C4-2B (cell line): ENCODE measurements at regions not wholly inside any gene's neighbourhood (a gene's known extent, or its start where the extent isn't known, plus 50 kb on each side); places are given as distances from the start of the nearest gene placed in this dataset.
"Not testable (repeated sequence)": the region's sequence is repeated elsewhere in the genome, so short reads cannot be mapped to it uniquely, and the experiment has no call there.

Source experiments
- H3K27ac ChIP-seq: fragments of 450-650 bp; 2 replicates; pipeline ENCODE4 v1.5.1; 2017
- ZFX ChIP-seq: fragments of 450-650 bp; IDR thresholded peaks from 2 replicates; pipeline ENCODE4 v1.6.1; 2017
- TF ChIP-seq, protein P1 (sequence below): fragments of 450-650 bp; conservative IDR thresholded peaks from 2 replicates; pipeline ENCODE4 v1.5.1; 2017; ENCODE audit warnings: mild to moderate bottlenecking

DNA sequence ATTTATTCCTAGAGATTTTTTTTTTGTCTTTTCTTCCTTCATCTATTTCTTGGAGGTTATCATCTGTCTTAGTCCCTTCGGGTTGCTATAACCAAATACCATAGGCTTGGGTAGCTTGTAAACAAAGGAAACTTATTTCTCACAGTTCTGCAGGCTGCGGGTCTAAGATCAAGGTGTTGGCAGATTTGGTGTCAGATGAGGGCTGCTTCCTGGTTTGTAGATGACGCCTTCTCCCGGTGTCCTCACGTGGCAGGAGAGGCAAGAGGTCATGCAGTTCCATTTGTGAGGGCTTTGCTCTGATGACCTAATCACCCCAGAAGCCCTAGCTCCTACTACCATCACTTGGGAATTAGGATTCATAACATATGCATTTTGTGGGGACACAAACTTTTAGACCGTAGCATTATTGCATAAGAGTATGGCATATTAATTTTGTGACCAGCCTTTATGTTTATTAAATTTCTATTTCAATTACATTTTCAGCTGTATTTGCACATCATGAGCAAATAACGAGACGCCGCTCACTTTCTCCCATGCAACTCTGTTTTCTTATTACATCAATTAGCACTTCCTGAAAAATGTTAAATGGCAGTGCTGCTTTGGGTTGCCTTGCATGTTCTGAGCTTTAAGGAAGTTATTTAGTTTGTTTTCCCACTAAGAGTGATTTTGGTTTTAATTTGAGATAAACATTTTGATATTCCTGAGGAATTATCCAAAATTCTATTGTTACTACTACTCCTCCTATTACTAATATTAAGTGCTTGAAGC lies 246.4 kb upstream of the HDAC4 start:
- no peak for TF ChIP-seq ZFX
- TF ChIP-seq, protein P1, sequence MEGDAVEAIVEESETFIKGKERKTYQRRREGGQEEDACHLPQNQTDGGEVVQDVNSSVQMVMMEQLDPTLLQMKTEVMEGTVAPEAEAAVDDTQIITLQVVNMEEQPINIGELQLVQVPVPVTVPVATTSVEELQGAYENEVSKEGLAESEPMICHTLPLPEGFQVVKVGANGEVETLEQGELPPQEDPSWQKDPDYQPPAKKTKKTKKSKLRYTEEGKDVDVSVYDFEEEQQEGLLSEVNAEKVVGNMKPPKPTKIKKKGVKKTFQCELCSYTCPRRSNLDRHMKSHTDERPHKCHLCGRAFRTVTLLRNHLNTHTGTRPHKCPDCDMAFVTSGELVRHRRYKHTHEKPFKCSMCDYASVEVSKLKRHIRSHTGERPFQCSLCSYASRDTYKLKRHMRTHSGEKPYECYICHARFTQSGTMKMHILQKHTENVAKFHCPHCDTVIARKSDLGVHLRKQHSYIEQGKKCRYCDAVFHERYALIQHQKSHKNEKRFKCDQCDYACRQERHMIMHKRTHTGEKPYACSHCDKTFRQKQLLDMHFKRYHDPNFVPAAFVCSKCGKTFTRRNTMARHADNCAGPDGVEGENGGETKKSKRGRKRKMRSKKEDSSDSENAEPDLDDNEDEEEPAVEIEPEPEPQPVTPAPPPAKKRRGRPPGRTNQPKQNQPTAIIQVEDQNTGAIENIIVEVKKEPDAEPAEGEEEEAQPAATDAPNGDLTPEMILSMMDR, result no peak
- no peak overlapping the region for H3K27ac ChIP-seq

DNA sequence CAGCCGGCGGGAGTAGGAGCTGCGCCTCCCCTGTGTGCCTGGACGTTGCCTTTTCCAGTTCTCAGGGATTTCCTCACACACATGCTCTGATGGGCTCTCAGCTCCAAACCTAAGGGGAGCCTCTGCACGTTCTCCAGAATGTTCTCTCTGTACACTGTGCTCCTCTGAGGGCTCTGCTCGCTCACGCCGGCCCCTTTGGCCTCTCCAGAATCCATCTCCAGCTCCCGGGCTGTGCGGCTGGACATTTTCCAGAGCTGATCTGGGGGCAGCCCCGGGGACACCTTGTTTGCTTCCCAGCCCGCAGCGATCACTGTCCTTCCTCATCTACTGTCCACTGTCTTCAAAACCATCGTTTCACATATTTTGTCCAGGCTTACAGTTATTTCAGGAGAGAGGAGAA lies 245.4 kb upstream of the HDAC4 start:
- no peak for TF ChIP-seq ZFX
- TF ChIP-seq, protein P1, result no peak

DNA sequence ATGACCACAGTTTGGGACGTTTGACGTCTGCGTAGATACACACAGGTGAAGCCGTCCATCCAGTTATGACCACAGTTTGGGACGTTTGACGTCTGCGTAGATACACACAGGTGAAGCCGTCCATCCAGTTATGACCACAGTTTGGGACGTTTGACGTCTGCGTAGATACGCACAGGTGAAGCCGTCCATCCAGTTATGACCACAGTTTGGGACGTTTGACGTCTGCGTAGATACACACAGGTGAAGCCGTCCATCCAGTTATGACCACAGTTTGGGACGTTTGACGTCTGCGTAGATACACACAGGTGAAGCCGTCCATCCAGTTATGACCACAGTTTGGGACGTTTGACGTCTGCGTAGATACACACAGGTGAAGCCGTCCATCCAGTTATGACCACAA lies 243.8 kb upstream of the HDAC4 start:
- H3K27ac ChIP-seq, result not testable (repeated sequence)

More for the DNA sequence above, 245.4 kb upstream of the HDAC4 start:
- no peak overlapping the region for H3K27ac ChIP-seq

DNA sequence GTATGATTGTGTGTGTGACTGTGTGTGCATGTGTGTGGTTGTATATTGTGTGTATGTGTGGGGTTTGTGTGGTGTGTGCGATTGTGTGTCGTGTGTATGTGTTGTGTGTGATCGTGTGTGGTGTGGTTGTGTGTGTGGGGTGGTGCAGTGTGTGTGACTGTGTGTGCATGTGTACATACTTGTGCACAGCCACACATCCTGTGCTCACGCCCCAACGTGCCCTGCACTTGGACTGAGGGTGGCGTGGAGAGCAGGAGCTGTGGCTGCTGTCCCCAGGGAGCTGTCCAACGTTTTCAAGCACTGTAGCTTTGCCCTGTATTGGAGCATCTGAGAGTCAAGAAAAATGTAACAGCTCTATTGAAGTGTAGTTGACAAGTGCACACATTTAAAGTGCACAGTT lies 243.2 kb upstream of the HDAC4 start:
- TF ChIP-seq, protein P1, result no peak

DNA sequence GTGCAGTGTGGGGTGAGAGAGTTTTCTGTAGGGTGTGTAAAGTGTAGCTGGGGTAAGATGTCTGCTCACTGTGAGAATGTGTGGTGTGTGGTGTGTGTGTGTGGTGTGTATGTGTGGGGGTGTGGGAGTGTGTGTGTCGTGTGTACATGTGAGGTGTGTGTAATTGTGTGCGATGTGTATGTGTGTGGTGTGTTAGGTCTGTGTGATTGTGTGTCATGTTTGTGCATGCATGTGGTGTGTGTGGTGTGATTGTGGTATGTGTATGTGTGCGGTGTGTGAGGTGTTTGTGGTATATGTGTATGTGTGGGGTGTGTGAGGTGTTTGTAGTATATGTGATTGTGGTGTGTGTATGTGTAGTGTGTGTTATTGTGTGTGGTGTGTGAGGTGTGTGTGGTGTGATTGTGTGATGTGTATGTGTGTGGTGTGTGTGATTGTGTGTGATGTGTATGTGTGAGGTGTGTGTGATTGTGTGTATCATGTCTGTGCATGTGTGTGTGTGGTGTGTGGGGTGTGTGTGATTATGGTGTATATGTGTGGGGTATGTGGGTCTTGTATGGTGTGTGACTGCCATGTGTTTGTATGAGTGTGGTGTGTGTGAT lies 241.7 kb upstream of the HDAC4 start:
- TF ChIP-seq ZFX, result no peak
- TF ChIP-seq, protein P1, result no peak
- no peak overlapping the region for H3K27ac ChIP-seq

More for the DNA sequence above, 243.2 kb upstream of the HDAC4 start:
- no peak overlapping the region for H3K27ac ChIP-seq

DNA sequence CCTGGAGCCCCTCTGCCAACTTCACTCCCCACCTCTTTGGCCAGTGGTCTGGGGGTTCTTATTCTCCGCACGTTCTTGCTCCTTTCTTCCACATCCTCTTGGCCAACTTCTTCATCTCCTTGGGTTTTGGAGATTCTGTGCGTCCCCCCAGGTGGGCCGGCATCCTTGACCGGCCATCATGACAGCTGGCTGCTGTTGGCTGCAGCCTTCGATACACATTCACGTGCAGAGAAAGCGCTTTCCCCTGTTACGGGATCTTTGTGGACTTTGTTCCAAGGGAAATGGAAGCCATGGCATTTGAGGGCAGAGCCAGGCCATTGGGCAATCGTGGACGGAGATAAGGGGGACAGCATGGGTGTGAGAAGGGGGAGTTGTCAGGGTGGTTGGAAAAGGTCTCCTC lies 241.1 kb upstream of the HDAC4 start:
- not testable (repeated sequence) for H3K27ac ChIP-seq

DNA sequence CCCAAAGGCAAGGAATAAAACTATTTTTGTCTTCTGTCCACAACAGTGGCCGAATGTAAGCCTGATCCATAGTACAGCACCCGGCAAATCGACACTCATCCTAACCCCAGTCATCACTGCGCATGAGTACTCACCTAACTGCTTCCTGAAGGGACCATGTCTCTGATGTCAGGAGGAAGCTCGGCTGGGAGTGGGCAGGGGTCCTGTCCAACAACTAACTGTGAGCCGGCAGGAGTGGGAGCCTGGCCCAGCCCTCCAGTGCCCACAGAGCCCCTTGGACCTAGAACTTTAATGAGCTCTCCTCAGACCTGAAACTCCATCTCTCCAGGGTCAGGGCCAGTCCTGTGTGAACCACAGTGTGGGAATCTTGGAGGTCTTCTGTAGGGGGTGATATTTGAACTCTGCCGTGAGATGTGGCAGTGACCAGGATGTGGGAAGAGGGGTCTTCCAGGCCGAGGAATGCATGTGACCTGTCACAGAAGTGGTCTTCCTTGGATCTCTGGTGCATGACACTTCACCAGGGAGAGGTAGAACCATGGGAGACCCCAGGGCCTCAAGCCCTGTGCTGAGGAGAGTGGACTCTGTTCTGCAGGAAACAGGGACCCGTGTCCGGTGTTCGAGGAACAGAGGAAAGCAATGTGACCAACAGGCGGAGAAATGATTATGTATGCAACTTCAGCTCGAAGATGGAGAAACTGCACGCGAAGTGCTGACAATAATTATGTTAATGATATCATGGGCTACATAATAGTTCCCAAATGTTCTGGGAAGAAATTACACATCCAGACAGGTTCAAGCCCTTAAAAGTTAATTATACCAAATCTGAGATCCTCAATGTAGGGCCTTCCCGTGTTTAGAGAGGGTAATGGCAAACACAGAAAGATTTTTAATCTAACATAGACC lies 240.1 kb upstream of the HDAC4 start:
- no peak for TF ChIP-seq ZFX
- TF ChIP-seq, protein P1, result no peak
- no peak overlapping the region for H3K27ac ChIP-seq

DNA sequence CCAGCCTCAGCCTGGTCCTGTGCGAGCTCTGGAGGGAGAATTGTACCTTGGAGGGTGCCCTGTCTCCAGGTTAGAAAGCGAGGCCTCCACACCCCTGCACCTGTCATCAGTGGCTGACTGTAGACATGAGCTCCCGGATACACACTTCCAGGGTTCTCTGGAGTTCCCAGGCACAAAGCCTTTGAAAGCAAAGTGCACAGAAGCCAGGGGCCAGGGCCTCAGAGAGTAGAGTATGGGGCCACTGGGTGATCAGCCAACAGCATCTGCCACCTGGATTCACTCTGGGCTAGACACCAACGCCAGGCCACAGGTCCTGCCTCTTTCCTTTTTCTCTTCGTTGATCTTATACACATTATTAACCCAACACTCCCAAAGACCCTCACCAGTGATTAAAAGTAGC lies 239.4 kb upstream of the HDAC4 start:
- TF ChIP-seq ZFX, result no peak
- TF ChIP-seq, protein P1, result no peak
- no peak overlapping the region for H3K27ac ChIP-seq
